Stimulated activated CD8-positive, alpha-beta memory T cell treated with anti-CD3 and anti-CD28 coated beads, Interleukin-7, amount 100 ng/mL, for 1 hour (primary cell): ENCODE measurements at regions not wholly inside any gene's neighbourhood (a gene's known extent, or its start where the extent isn't known, plus 50 kb on each side); places are given as distances from the start of the nearest gene placed in this dataset.
"Not testable (repeated sequence)": the region's sequence is repeated elsewhere in the genome, so short reads cannot be mapped to it uniquely, and the experiment has no call there.

Experiments used
- DNase-seq, 2 donors: peaks; one replicate each; pipeline ENCODE4 v3.0.0-alpha.2; 2020; ENCODE audit warnings: low read depth in 2 of 2

DNA sequence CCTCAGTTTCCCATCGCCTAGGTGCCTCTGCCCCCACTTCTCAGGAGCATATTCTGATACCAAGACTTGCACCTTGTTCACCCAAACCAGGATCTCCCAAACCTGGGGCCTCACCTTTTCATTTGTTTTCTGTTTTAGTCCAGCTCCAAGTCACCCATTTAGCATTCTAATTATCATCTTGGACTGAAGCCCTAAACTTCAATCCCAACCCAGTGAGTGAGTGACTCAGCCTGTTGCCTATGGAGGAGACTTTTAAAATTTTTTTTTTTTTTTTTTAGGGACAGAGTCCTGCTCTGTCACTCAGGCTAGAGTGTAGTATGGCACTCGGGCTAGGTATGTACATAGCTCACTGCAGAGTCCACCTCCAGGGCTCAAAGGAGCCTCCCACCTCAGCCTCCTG lies 378.9 kb upstream of the AUTS2 start:
- DNase-seq = no peak

DNA sequence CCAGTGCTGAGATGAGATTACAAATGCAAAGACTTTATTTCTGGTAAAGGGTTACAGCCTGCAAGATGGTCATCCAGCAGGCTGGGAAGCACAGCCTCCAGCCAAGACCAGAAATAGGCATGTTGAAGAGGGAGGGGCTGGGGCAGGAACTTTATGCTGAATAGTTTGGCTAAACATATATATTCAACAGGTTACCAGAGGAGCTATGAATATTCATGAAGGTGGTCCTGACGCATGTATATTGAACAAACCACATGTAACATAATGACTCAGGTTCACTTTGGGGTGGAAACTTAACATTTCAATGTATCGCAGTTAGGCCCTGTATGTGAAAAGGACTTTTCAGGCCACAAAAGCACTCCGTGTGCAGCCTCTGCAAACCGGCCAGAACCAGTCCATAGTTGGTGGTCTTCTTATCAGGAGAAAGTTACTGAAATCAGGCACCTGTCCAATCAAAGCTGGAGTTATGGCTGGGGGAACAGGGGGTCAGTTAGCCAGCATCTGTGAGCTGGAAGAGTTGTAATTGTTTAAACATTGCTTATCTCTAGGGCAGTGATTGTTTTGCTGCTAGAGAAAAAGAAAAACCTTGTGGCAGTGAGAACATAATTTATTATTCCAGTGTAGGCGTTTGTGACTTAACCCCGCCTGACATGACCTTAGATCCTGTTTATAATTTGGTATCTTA lies 372.9 kb upstream of the AUTS2 start:
- DNase-seq = no peak

DNA sequence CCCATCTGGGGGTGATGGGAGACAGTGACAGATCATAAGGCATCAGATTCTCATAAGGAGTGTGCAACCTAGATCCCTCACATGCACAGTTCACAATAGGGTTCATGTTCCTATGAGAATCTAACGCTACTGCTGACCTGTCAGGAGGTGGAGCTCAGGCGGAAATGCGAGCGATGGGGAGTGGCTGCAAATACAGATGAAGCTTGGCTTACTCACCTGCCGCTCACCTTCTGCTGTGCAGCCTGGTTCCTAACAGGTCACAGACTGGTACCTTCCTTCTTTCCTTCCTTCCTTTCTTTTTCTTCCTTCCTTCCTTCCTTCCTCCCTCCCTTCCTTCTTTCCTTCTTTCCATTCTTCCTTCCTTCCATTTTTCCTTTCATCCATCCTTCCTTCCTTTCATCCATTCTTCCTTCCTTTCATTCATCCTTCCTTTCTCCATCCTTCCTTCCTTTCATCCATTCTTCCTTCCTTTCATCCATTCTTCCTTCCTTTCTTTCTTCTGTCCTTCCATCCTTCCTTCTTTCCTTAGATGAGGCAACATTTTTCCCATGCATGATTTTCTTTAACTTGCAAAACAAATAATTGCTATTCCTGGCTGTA lies 370.0 kb upstream of the AUTS2 start:
- no peak for DNase-seq

DNA sequence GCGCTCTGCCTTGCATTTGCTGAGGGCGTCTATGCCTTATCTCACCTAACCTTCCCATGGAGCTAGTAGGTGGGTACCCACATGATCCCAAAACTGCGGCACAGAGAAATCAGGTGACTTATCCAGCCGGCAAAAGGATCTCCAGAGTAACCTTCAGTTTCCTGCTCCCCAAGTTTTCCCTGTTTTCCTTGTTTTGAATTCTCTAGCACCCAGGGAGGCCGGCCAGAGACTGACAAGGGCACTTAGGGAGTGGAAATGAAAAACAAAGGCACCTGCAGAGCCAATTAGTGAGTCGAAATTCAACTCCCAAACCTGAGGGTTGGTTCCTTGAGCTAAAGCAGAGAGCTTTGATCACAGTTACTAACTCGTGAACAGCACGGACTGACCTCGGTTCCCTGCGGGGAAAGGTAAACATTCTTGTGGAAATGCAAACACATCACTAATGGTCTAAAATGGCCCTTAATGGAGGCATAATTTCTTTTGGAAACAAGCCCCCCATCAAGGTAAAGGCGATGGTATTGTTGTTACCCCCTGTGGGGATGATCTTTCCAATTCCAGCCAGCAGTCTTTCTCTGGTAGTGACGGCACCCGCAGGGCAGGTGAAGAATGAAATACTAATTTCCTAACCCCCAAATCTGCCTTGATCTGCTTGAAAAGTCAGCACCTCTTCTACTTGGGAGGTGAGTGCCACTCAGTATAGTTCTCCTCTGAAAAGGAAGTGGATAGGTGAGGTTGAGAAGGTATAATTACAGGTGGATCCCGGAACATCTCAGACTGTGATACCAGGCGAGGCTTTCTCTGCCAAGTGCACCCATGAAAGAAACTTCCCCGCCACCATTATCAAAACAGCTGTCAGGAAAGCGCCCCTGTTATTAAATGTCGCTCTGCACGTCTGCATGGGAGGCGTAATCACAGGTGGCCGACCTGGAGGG lies 365.6 kb upstream of the AUTS2 start:
- no peak for DNase-seq

DNA sequence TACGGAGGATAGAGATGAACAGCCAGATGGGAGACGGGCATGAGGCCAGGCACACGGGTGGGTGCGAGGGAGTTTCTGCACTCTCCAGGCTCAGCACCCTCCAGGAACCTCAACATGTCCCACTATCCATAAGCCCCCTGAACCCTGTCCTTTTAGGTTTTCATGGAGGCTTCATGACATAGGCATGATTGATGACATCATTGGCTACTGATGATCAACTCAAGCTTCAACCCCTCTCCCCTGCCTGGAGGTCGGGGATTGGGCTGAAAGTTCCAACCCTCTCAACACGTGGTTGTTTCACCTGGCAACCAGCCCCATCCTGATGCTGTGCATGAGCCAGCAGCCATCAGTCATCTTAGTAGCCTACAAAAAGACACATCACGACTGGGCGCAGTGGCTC lies 360.7 kb upstream of the AUTS2 start:
- no peak for DNase-seq

DNA sequence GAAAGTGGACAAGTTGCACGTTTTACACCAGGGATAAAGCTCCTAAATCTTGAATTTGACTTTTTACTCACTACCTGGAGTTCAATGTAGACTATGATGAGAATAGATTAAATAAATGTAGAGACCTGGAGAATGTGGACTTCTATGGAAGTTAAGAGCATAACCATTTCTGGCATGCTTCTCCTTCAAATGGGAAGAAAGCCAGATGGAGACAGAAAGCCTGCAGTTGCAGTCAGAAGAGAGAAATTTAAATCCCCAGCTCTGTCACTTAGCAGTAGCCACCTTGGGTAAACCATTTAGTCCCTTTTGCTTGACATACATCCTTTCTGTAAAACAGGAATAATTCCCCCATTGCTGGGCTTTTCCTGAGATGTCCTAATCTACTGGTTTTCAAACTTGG lies 355.3 kb upstream of the AUTS2 start:
- no peak for DNase-seq

DNA sequence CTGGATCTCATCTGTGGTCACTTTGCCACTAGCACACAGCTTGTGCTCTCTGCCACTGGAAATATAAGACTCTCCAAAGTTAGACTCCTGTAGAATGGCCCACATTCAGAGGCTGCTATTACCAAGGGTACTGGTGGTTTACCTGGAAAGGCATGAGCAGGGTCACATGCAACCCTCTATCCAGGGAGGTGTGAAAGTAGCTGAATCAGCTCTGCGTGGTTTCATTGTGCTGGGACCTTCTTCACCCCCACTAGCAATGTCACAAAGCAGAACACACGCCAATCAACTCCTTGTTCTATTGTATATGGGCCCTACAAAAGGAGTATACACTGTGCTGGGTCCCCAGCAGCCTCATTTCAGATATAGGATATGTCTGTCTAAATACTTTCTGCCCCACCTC lies 353.6 kb upstream of the AUTS2 start:
- no peak for DNase-seq

DNA sequence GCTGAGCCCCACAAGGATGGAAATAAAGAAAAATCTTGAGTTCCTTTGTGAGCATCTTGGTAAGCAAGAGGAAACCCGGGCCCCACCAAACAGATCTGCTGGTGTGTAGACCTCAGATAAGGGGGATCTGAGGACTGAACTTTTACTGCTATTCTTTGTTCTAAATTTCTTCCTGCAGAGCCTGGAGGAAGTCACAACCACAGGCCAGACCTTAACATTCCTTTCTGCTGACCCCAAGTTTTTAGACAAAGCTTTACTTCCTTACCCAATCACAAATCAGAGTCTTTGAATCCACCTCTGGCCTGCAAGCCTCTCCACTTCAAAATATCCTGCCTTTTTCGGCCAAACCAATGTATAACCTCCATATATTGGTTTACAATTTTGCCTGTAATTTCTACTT lies 352.6 kb upstream of the AUTS2 start:
- DNase-seq = no peak

DNA sequence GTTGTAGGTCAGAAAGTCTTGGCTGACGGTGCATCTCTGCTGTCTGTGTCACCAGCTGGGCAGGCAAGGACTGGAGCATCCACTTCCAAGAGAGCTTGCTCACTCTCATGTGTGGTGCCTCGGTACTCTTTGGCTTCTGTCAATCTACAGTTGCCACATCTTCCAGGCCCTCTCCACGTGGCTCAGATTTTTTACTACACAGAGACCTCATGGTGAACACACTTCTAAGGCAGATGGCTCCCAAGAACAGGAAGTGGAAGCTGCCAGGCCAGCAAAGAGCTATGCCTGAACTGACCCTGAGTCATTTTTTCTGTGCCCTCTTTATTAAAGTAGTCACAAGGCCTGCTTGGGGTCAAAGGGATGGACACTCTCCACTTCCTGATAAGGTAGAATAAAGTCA lies 351.5 kb upstream of the AUTS2 start:
- DNase-seq = no peak

DNA sequence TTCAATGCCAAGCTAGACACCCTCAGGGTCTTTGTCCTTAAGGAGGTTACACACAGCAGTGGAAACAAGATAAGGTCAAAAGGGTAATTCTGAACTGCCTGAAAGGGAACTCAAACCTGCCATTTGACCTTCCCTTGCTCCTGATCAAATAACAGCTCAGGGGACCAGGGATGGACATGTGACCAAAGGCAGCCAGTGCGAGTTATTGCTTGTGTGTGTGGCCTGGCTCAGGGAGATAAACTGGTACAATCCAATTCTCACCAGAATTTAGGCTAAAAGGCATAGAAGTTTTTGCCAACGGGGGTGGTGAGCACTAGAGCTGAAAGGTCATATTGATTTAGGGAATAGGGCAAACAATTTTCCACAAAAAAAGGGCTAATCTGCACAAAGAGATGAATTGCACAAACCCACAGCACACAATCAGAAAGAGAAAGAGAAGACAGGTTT lies 349.9 kb upstream of the AUTS2 start:
- not testable (repeated sequence) for DNase-seq

DNA sequence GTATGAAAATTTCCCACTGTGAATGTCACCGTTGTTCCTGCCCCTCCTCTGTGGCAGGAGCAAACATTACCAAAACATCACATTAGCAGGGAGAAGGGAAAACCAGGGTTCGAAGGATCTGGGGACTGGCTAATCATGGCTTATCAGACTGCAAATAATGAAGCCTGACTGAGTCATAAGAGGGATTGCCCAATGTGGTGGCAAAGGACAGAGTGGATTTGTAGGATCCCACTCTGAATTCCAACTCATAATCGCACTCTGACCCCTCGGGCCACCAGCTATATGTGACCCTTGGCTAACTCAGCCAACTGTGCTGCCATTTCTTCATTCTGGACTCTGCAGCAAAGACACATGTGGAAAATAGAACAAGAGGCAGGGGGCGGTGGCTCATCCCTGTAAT lies 347.3 kb upstream of the AUTS2 start:
- no peak for DNase-seq

DNA sequence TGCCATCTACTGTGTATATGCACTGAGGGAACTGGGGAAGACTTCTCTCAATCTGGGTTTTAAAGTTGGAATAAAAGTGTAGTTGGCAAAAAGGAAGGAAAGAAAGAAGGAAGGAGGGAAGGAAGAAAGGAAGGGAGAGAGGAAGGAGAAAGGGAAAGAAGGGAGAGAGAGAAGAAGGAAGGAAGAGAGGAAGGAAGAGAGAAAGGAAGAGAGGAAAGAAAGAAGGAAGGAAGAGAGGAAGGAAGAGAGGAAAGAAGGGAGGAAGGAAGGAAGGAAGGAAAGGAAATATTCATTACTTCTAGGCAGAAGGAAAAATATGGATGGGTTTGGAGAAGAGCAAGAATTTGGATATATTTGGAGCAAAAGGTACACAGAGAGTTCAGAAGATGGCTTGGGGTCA lies 343.6 kb upstream of the AUTS2 start:
- DNase-seq = no peak

DNA sequence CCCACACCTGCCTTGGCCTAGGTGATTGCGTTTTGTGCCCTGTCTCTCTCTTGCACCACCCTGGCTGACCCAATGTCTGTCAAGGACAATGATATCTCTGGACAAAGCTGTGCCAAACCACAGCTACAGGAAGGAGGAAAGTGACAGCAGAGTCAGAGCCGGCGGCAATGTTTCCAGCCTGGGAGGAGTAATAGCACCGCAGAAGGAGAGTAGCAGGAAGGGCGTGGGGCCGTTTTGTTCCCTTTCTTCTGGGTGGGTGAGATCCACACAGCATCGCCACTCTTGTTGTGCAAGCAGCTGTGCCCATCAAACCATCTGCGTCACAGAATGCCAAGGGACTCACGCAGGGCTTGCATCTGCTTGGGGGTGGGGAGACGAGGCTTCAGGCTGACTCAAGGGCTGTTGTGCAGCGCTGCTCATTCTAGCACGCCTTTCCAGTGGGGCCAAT lies 341.6 kb upstream of the AUTS2 start:
- no peak for DNase-seq

DNA sequence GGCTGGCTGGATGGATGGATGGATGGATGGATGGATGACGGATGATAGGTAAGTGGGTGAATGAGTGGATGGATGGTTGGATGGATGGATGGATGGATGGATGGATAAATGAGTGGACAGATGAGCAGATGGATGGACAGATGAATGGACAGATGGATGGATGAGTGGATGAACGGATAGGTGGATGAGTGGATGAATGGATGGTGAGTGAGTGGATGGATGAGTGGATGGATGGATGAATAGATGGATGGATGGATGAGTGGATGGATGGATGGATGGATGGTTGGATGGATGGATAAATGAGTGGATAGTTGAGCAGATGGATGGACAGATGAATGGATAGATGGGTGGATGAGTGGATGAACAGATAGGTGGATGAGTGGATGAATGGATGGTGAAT lies 340.7 kb upstream of the AUTS2 start:
- no peak for DNase-seq

DNA sequence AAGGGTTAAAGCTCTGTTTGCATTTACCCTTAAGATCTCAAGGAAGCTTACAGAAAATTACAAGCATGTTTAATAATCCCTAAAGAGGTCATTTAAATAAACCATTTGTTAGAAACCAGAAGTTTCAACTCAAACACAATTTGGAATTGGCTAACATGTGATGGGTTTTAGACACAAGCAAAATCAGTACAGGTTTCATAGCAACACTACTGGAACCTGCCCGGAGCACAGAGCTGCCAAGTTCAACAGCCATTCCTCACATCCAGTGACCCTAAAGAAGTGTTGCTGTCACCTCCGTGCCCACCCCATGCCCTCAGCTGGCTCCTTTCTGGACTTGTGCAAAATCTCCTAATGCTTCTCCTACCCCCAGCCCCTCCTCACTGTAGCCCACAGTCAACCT lies 338.8 kb upstream of the AUTS2 start:
- DNase-seq = no peak

DNA sequence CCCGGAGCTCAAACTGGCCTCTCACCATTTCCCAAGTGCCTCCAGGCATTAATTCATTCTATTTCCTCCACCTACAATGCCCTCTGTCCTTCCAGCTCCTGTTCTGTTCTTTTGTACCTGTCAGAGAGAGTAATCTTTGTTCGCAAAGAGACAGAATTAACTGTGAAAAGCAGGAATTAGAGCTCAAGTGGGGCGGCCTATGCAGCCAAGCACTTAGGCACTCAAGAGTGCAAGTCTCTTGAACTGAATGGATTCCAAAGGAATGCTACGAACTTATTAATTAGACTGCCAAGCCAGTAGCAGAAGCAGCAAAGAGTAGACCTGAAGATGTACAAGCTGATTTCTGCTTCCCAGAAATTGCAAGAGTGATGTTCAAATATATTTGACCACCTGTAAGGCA lies 338.3 kb upstream of the AUTS2 start:
- no peak for DNase-seq

DNA sequence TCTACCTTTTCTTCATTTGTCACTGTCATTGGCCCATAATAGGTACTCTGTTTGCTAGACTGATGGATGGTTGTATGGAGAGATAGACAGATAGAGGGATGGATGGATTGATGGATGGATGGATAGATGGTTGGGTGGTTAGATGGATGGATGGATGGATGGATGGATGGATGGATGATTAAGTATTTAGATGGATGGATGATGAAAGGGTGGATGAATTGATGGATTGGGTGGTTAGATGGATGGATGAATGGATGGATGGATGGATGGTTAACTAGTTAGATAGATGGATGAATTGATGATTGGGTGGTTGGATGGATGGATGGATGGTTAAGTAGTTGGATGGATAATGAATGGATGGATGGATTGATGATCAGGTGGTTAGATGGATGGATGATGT lies 334.7 kb upstream of the AUTS2 start:
- no peak for DNase-seq

DNA sequence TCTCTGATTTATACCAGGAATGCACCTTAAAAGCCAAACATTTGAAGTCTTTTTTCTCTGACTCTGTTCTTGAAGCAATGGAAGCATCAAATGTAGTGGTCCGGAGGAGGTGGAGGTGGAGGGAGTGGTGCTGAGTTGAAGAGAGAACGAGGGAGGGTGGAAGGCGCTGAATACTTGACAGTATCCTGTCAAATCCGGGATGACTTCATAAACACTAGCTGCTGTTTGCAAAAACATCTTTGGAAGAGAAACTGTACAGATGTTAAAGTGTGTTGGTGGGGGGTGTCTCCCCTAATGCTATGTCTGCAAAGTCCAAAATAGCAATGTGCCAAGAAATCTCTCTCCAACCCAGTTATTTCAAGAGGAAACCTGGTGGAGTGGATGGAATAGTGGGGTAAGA lies 328.5 kb upstream of the AUTS2 start:
- DNase-seq = no peak

DNA sequence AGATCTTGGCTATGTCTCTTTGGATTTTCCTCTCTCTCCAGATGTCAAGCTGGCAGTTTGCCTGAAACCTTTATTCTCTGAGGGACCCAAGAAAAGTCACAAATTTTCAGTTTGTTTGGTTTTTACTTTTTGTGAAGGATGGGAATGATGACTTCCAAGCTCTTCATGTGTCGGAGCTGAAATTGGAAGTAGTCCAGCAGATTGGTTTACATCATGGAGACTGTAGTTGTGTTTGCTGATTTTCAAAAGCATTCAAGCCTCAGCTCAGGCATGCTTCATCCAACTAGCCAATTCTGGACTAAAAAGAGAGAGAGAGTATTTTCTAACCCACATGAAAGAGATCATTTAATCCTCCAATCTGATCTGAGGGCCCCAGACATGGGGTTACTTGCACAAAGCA lies 326.2 kb upstream of the AUTS2 start:
- no peak for DNase-seq

DNA sequence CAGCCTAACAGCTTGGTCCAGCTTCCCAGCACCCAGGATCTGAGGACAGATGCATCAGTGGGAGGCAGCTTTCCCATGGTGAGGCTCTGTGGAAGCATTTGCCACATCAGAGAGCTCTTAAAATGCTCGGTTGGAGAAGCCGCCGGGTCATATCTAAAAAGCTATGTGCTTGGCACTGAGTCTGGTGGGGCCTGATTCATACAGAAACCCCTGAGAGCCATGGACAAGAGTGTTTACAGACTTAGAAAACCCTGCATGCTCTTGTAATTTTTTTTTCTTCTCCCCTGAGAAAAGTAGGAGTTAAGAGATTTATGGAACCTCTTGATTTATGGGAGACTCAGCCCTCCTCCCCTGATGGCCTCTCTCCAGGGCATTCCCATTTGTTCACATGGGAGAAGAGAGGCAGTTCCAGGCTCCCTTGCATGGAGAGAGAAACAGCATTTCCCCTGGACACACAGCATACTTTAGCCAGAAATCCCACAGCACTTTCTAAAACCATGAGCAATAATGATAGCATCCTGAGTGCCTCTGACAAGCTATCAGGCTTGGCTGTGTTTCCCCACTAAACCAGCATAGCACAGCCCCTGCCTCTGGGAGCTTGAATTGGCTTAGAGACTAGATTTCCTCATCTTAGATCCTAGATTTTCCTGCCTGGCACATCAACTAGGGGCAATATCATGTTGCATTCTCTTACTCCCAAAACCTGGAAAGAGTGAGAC lies 322.1 kb upstream of the AUTS2 start:
- DNase-seq = no peak

DNA sequence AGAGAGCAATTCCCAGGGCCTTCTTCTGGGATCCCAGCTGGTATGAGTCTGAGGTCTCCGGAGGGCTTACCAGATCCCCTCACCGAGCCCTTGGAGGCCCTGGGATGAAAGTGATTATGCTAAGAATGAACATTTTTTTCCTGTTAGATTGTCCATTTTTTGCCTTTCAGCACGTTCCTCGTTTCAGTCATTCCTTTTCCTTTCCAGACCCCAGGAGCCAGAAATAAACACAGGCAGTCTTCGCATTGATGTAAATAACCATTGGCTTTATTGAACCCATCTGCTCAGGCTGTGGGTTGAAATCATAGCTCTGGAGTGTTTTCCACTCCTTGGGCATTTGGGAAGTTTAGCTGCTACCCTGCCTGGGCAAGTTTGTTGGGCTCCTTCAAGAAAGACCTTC lies 320.9 kb upstream of the AUTS2 start:
- no peak for DNase-seq

DNA sequence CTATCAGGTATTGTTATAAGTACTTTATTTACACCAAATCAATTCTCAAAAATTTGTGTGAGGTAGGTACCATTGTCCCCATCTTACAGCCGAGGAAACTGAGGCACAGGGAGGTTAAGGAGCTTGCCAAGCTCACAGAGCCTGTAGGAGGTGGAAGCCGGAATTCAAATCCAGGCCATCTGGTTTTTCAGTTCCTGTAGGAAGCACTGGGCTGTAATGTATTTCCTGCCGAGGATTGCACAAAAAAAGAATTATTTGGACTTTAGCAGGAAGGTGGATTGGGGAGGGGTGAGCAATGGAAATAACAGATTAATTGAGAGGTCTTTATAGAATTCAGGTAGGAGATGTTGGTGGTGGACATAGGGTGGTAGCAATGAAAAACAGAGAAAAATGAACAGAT lies 315.3 kb upstream of the AUTS2 start:
- DNase-seq = no peak
